GM12872 (cell line): ENCODE measurements at regions not wholly inside any gene's neighbourhood (a gene's known extent, or its start where the extent isn't known, plus 50 kb on each side); places are given as distances from the start of the nearest gene placed in this dataset.

Experiments used
- TF ChIP-seq, protein P1 (sequence below): IDR thresholded peaks from 3 replicates; pipeline ENCODE4 v1.5.1; 2011; ENCODE audit warnings: low read depth, mild to moderate bottlenecking, low read length, moderate library complexity; ENCODE audit not compliant: insufficient read depth

DNA sequence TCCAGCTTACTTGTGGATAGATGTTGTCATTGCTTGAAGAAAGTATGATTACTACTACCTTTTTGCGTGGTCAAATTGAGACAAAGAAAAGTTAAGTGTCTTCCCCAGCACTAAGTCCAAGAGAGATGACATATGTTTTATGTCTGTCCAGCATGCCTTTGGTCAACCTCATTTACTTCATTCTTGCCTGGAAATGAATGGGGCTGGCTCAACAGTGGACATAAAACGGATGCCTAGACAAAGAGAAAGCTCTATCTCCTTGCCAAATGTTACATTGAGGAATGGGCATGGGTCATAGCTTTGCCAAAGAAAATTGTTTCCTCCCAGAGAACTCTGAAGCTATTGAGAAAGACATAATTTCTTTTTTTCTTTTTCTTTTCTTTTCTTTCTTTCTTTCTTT is 82.4 kb upstream of the PLPPR4 start:
- TF ChIP-seq, protein P1, sequence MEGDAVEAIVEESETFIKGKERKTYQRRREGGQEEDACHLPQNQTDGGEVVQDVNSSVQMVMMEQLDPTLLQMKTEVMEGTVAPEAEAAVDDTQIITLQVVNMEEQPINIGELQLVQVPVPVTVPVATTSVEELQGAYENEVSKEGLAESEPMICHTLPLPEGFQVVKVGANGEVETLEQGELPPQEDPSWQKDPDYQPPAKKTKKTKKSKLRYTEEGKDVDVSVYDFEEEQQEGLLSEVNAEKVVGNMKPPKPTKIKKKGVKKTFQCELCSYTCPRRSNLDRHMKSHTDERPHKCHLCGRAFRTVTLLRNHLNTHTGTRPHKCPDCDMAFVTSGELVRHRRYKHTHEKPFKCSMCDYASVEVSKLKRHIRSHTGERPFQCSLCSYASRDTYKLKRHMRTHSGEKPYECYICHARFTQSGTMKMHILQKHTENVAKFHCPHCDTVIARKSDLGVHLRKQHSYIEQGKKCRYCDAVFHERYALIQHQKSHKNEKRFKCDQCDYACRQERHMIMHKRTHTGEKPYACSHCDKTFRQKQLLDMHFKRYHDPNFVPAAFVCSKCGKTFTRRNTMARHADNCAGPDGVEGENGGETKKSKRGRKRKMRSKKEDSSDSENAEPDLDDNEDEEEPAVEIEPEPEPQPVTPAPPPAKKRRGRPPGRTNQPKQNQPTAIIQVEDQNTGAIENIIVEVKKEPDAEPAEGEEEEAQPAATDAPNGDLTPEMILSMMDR = no peak

- TF ChIP-seq, protein P1 = no peak
These were observed 79.1 kb upstream of the PLPPR4 start for GRCh38 chr1:99185196-99185595.

GRCh38 chr1:99193431-99193830 is 70.9 kb upstream of the PLPPR4 start:
- TF ChIP-seq, protein P1 = no peak

DNA sequence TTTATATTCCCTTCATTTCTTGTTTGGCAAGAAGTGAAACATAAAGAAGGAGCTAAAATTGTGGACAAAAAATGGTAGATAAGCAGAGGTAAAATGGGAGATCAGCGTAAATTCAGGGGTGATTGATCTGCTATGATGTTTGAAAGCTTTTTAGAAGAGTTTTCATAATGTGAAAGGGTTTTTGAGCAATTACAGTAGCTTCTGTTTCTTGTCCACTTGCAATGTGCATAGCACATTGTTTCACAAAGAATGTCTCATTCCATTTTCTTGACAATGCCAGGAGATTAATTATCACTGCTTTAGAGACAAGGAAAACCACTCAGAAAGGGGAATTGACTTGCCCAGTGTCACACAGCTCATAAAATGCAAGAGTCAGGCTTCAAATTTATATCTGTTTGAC is 65.9 kb upstream of the PLPPR4 start:
- TF ChIP-seq, protein P1 = no peak

DNA sequence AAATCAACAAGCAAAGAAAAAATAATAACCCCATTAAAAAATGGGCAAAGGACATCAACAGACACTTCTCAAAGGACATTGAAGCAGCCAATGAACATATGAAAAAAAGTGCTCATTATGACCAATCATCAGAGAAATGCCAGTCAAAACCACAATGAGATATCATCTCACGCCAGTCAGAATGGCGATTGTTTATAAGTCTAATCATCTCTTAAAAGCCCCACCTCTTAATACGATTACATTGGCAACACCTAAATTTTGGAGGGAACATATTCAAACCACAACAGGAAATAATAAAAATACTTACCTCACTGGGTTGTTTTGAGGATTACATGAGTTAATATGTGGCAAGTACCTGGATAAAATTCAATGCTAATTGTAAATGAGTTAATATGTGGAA is 57.1 kb upstream of the PLPPR4 start:
- TF ChIP-seq, protein P1 = no peak
